Activated naive CD8-positive, alpha-beta T cell treated with anti-CD3 and anti-CD28 coated beads, Interleukin-2, amount 10 ng/mL, durations not matched to agents 7 days and 5 days (primary cell): ENCODE measurements at regions not wholly inside any gene's neighbourhood (a gene's known extent, or its start where the extent isn't known, plus 50 kb on each side); places are given as distances from the start of the nearest gene placed in this dataset.
"Not testable (repeated sequence)": the region's sequence is repeated elsewhere in the genome, so short reads cannot be mapped to it uniquely, and the experiment has no call there.

ENCODE experiments used
- ATAC-seq: fragments of 150-1000 bp; cut with Tn5 transposase; one replicate; pipeline ENCODE4 v1.10.0; 2021; ENCODE audit warnings: low read depth, moderate library complexity
- POLR2A ChIA-PET: fragments of 350-600 bp; sonication (Branson Sonifier 250); formaldehyde crosslinking; loops from one replicate; lab custom pipeline; 2021; ENCODE audit warnings: antibody characterized with exemption; lab: Charles Lee
- DNase-seq: peaks from one replicate; pipeline ENCODE4 v3.0.0; 2021
- H3K27ac Mint-ChIP-seq: one replicate; pipeline ENCODE4 v1.8.0; 2022; ENCODE audit warnings: mild to moderate bottlenecking, mixed read lengths
- H3K27me3 Mint-ChIP-seq: one replicate; pipeline ENCODE4 v1.8.0; 2022; ENCODE audit warnings: mild to moderate bottlenecking, moderate library complexity, mixed read lengths
- H3K36me3 Mint-ChIP-seq: one replicate; pipeline ENCODE4 v1.8.0; 2021; ENCODE audit warnings: mild to moderate bottlenecking, mixed read lengths
- H3K4me1 Mint-ChIP-seq: one replicate; pipeline ENCODE4 v1.8.0; 2021; ENCODE audit warnings: mixed read lengths
- H3K4me3 Mint-ChIP-seq: one replicate; pipeline ENCODE4 v1.8.0; 2022; ENCODE audit warnings: mild to moderate bottlenecking, moderate library complexity, mixed read lengths
- H3K9me3 Mint-ChIP-seq: one replicate; pipeline ENCODE4 v1.8.0; 2021; ENCODE audit warnings: mixed read lengths

DNA sequence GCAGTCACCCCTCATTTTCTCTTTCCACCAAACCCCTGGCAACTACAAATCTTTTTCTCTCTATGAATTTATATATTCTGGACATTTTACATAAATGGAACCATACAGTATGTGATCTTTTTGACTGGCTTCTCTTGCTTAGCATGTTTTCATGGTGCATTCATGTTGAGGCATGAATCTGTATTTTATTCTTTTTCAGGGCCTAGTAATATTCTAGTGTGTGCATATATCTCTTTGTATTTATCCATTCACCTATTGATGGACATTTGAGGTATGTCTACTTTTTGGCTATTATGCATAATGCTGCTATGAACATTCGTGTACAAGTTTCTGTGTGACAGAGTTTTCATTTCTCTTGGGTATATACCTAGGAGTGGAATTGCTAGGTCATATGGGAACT is 78.2 kb downstream of the HACD1 start:
- ATAC-seq (no peak), DNase-seq (no peak)
- H3K27me3 Mint-ChIP-seq, result peaks cover 3% of the 10 kb centered on the region
- H3K36me3 Mint-ChIP-seq, result no peaks in the 10 kb centered on the region
- no peaks in the 10 kb centered on the region for H3K4me1 Mint-ChIP-seq
- no peak overlapping the region for H3K4me3 Mint-ChIP-seq
- H3K9me3 Mint-ChIP-seq, result peaks cover 2% of the 10 kb centered on the region
- H3K27ac Mint-ChIP-seq, result no peak overlapping the region
- POLR2A ChIA-PET, result no interaction called here

DNA sequence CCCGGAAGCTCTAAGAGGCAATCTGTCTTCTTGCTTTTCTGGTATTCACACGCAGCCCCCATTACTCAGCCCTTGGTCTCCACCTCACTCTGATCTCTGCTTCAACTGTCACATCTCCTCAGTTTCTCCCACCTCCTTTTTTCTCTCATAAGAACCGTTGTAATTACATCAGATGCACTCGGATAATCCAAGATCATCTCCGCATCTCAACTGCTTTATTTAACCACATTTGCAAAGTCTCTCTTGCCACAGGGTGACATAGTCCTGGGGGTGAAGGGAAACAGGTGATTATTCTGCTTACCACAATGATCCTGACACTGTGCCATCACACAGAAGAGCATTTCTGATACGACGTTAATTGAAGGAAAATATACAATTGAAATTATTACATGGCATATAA is 79.9 kb downstream of the HACD1 start:
- peaks cover 2% of the 10 kb centered on the region for H3K9me3 Mint-ChIP-seq
- H3K27me3 Mint-ChIP-seq, result peaks cover 3% of the 10 kb centered on the region
- no peak for ATAC-seq
- H3K4me1 Mint-ChIP-seq, result no peaks in the 10 kb centered on the region
- H3K27ac Mint-ChIP-seq, result no peak overlapping the region
- DNase-seq, result no peak
- H3K4me3 Mint-ChIP-seq, result no peak overlapping the region
- POLR2A ChIA-PET, result no interaction called here
- no peaks in the 10 kb centered on the region for H3K36me3 Mint-ChIP-seq

DNA sequence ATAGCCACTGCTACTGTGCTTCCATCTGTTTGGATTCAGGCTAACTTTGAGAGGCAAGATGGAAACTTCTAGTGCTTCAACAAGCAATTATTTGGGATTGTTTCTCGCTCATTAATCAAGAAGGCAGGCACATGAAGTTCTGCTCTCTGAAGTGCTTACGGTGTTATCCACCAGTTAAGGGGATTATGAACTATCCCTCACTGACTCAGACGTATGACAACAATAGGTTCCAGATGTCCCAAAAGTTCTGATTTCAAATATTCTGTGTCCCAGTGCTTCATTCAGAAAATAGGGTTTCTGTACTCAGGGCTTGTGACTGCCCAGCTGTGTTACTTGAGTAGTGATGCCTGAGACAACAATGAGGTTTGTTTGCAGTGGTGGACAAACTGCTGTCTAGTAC is 81.0 kb downstream of the HACD1 start:
- DNase-seq (no peak), ATAC-seq (no peak)
- H3K27ac Mint-ChIP-seq, result no peak overlapping the region
- H3K4me1 Mint-ChIP-seq, result no peaks in the 10 kb centered on the region
- peaks cover 2% of the 10 kb centered on the region for H3K9me3 Mint-ChIP-seq
- peaks cover 3% of the 10 kb centered on the region for H3K27me3 Mint-ChIP-seq
- no peak overlapping the region for H3K4me3 Mint-ChIP-seq
- POLR2A ChIA-PET, result no interaction called here
- no peaks in the 10 kb centered on the region for H3K36me3 Mint-ChIP-seq

GRCh38 chr10:17533731-17534130 is 79.3 kb upstream of the ST8SIA6 start:
- H3K9me3 Mint-ChIP-seq, result no peaks in the 10 kb centered on the region
- DNase-seq, result no peak
- POLR2A ChIA-PET, result no interaction called here
- no peak overlapping the region for H3K4me3 Mint-ChIP-seq
- H3K27ac Mint-ChIP-seq, result no peak overlapping the region
- peaks cover 3% of the 10 kb centered on the region for H3K27me3 Mint-ChIP-seq
- no peak for ATAC-seq
- H3K4me1 Mint-ChIP-seq, result no peaks in the 10 kb centered on the region
- no peaks in the 10 kb centered on the region for H3K36me3 Mint-ChIP-seq

DNA sequence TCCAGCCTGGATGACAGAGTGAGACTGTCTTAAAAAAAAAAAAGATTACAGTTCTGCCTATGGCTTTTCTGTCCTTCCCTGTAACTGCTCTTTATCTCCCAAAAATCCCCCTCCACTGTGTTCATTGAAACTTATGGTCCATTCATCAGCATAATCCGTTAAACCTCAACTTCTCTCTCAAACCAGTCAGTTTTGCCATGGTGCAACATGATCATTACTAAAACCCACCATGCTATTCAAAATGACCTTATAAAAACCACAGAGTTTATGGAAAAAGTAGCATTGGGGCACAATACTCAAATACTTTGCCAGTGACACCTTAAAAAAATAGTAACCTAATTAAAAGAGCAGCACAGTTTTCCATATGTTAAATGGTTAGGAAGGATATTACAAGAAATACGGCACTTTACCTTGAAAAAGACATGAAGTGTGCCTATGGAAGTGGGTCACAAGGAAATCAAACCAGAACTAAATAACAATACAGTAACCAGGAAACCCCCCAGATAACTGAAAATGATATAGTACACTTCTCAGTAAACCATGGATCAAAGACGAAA is 74.0 kb upstream of the ST8SIA6 start:
- POLR2A ChIA-PET, result no interaction called here
- Mint-ChIP-seq H3K4me3 (no peak overlapping the region), H3K9me3 (peaks cover 1% of the 10 kb centered on the region), H3K27me3 (no peaks in the 10 kb centered on the region), H3K27ac (no peak overlapping the region), H3K4me1 (no peaks in the 10 kb centered on the region), H3K36me3 (no peaks in the 10 kb centered on the region)
- ATAC-seq (no peak), DNase-seq (no peak)

GRCh38 chr10:17527514-17528146 is 73.2 kb upstream of the ST8SIA6 start:
- H3K4me3 Mint-ChIP-seq, result no peak overlapping the region
- POLR2A ChIA-PET, result no interaction called here
- H3K27ac Mint-ChIP-seq, result peak overlapping the region; percentile 43
- H3K9me3 Mint-ChIP-seq, result peaks cover 1% of the 10 kb centered on the region
- DNase-seq (no peak), ATAC-seq (no peak)
- H3K4me1 Mint-ChIP-seq, result no peaks in the 10 kb centered on the region
- no peaks in the 10 kb centered on the region for H3K36me3 Mint-ChIP-seq
- no peaks in the 10 kb centered on the region for H3K27me3 Mint-ChIP-seq

GRCh38 chr10:17526571-17526970 is 72.2 kb upstream of the ST8SIA6 start:
- H3K4me3 Mint-ChIP-seq, POLR2A ChIA-PET, H3K27me3 Mint-ChIP-seq, DNase-seq, ATAC-seq, H3K9me3 Mint-ChIP-seq, H3K36me3 Mint-ChIP-seq, H3K27ac Mint-ChIP-seq, H3K4me1 Mint-ChIP-seq: not testable (repeated sequence)

- POLR2A ChIA-PET, result no interaction called here
- DNase-seq (no peak), ATAC-seq (no peak)
- no peak overlapping the region for H3K27ac Mint-ChIP-seq
- H3K4me3 Mint-ChIP-seq, result no peak overlapping the region
- peaks cover 7% of the 10 kb centered on the region for H3K27me3 Mint-ChIP-seq
- H3K36me3 Mint-ChIP-seq, result peaks cover 1% of the 10 kb centered on the region
- H3K4me1 Mint-ChIP-seq, result no peaks in the 10 kb centered on the region
- H3K9me3 Mint-ChIP-seq, result peaks cover 1% of the 10 kb centered on the region
Observed at GRCh38 chr10:17523917-17524316, 69.5 kb upstream of the ST8SIA6 start.

DNA sequence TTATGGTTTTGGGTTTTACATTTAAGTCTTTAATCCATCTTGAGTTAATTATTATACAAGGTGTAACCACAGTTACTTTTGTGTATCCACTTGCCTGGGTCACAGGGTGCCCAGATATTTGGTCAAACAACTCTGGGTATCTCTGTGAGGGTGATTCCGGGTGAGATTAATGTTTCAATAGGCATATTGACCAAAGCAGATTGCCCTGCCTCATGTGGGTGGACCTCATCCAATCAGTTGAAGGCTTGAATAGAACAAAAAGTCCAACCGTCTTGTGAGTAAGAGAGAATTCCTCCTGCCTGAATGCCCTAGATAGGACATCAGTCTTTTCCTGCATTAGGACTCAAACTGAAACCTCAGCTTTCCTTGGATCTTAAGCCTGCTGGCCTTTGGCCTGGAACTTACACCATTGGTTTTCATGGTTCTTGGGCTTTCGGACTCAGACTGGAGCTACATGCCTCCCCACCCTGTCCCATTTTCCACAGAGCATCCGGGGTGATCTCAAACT is 68.9 kb upstream of the ST8SIA6 start:
- Mint-ChIP-seq H3K9me3 (peaks cover 1% of the 10 kb centered on the region), H3K36me3 (peaks cover 1% of the 10 kb centered on the region), H3K27ac (no peak overlapping the region), H3K4me1 (no peaks in the 10 kb centered on the region), H3K4me3 (no peak overlapping the region), H3K27me3 (peaks cover 7% of the 10 kb centered on the region)
- ATAC-seq, result no peak
- POLR2A ChIA-PET, result no interaction called here
- no peak for DNase-seq

DNA sequence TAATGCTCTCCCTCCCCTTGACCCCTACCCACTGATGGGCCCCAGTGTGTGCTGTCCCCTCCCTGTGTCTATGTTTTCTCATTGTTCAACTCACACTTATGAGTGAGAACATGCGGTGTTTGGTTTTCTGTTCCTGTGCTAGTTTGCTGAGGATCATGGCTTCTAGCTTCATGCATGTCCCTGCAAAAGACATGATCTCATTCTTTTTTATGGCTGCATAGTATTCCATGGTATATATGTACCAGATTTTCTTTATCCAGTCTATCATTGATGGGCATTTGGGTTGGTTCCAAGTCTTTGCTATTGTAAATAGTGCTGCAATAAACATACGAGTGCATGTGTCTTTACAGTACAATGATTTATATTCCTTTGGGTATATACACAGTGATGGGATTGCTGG is 67.9 kb upstream of the ST8SIA6 start:
- H3K9me3 Mint-ChIP-seq, POLR2A ChIA-PET, H3K27ac Mint-ChIP-seq, H3K4me3 Mint-ChIP-seq, DNase-seq, ATAC-seq, H3K27me3 Mint-ChIP-seq, H3K36me3 Mint-ChIP-seq, H3K4me1 Mint-ChIP-seq: not testable (repeated sequence)

GRCh38 chr10:17519457-17519856 is 65.1 kb upstream of the ST8SIA6 start:
- H3K27ac Mint-ChIP-seq, result no peak overlapping the region
- no peaks in the 10 kb centered on the region for H3K4me1 Mint-ChIP-seq
- POLR2A ChIA-PET, result no interaction called here
- DNase-seq, result no peak
- peaks cover 7% of the 10 kb centered on the region for H3K27me3 Mint-ChIP-seq
- peaks cover 4% of the 10 kb centered on the region for H3K9me3 Mint-ChIP-seq
- ATAC-seq, result no peak
- no peak overlapping the region for H3K4me3 Mint-ChIP-seq
- H3K36me3 Mint-ChIP-seq, result peaks cover 1% of the 10 kb centered on the region

DNA sequence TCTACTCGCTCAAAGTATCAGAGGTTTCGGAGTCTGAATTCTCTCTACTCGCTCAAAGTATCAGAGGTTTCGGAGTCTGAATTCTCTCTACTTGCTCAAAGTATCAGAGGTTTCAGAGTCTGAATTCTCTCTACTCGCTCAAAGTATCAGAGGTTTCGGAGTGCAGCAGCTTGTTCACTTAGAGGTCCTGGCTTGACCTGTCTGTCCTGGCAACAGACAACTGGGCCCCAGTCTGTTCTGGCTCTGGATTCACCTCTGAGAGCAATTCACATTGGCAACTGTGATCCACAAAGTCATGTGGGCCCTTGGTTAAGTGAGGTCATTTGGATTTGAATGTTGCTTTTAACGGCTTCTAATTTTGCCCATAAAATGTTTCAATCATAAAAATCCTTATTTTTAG is 63.9 kb upstream of the ST8SIA6 start:
- H3K9me3 Mint-ChIP-seq, result peaks cover 4% of the 10 kb centered on the region

GRCh38 chr10:17516376-17516775 is 62.0 kb upstream of the ST8SIA6 start:
- Mint-ChIP-seq H3K9me3 (peaks cover 4% of the 10 kb centered on the region), H3K36me3 (no peaks in the 10 kb centered on the region), H3K27me3 (peaks cover 5% of the 10 kb centered on the region), H3K27ac (no peak overlapping the region), H3K4me1 (peaks cover under 1% of the 10 kb centered on the region), H3K4me3 (no peak overlapping the region)
- POLR2A ChIA-PET, result no interaction called here
- no peak for DNase-seq
- no peak for ATAC-seq

More for the DNA sequence above, 63.9 kb upstream of the ST8SIA6 start:
- ATAC-seq (no peak), DNase-seq (no peak)
- POLR2A ChIA-PET, result no interaction called here
- Mint-ChIP-seq H3K27ac (no peak overlapping the region), H3K4me1 (no peaks in the 10 kb centered on the region), H3K36me3 (peaks cover 1% of the 10 kb centered on the region), H3K4me3 (no peak overlapping the region), H3K27me3 (peaks cover 7% of the 10 kb centered on the region)

DNA sequence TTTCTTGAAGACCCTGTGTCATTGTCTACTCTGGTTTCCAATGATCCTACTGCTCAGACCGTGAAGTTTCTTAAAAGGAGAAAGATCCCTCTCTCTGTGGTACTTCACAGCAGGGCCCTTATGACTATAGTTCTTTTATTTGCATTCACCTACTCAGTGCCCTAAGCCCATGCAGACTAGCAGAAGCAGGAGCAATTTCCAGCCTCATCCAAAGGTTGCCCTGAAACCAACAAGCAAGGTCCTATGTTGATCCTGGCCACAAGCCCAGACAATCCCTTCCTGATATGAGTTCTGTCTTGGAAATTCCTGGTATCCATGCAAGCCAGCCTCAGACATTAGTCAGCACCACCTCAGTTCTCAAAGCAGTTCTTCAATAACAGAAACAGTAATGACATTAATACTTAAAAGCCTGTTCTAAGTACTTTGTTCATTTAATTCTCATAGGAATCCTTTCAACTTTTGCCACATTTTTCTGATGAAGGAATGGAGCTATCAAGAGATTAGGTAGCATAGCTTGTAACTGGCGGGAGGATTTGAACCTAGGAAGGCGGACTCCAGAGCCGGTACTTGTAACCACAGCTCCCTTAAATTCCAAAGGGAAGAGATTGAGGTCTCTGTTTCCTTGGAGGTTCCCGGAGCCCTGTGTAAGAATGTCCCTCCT is 58.1 kb upstream of the ST8SIA6 start:
- Mint-ChIP-seq H3K36me3 (peaks cover 2% of the 10 kb centered on the region), H3K4me1 (peaks cover 11% of the 10 kb centered on the region), H3K27me3 (no peaks in the 10 kb centered on the region), H3K27ac (no peak overlapping the region), H3K9me3 (peaks cover 7% of the 10 kb centered on the region), H3K4me3 (no peak overlapping the region)
- no peak for ATAC-seq
- POLR2A ChIA-PET, result no interaction called here
- no peak for DNase-seq
